Neural progenitor cell (in vitro differentiated cells): ENCODE measurements at regions not wholly inside any gene's neighbourhood (a gene's known extent, or its start where the extent isn't known, plus 50 kb on each side); places are given as distances from the start of the nearest gene placed in this dataset.

ENCODE experiments used
- DNase-seq: peaks from one replicate; pipeline ENCODE4 v3.0.0-alpha.2; 2016; ENCODE audit warnings: low spot score
- H2AFZ ChIP-seq: fragments of 200-600 bp; sonication (generic); replicated peaks from 2 replicates; pipeline ENCODE4 v1.6.1; 2016; ENCODE audit warnings: antibody characterized with exemption
- H3F3A ChIP-seq: fragments of 200-600 bp; sonication (generic); 2 replicates; pipeline ENCODE4 v1.6.1; 2016; ENCODE audit warnings: antibody characterized with exemption, low read depth
- H3K27ac ChIP-seq: fragments of 200-600 bp; sonication (generic); 2 replicates; pipeline ENCODE4 v1.5.1; 2016; ENCODE audit warnings: mild to moderate bottlenecking
- H3K27me3 ChIP-seq: fragments of 200-600 bp; sonication (generic); 2 replicates; pipeline ENCODE4 v1.6.1; 2016; ENCODE audit warnings: mild to moderate bottlenecking, moderate library complexity
- H3K36me3 ChIP-seq: fragments of 200-600 bp; sonication (generic); 2 replicates; pipeline ENCODE4 v1.5.1; 2016
- H3K4me1 ChIP-seq: fragments of 200-600 bp; sonication (generic); 2 replicates; pipeline ENCODE4 v1.6.1; 2016; ENCODE audit warnings: mixed run types
- H3K4me2 ChIP-seq: fragments of 200-600 bp; sonication (generic); 2 replicates; pipeline ENCODE4 v1.6.1; 2016
- H3K4me3 ChIP-seq: fragments of 200-600 bp; sonication (generic); 2 replicates; pipeline ENCODE4 v1.5.1; 2016
- H3K79me2 ChIP-seq: fragments of 200-600 bp; sonication (generic); 2 replicates; pipeline ENCODE4 v1.6.1; 2016; ENCODE audit warnings: low read depth
- H3K9ac ChIP-seq: fragments of 200-600 bp; sonication (generic); 2 replicates; pipeline ENCODE4 v1.6.1; 2016
- H3K9me3 ChIP-seq: fragments of 200-600 bp; sonication (generic); 2 replicates; pipeline ENCODE4 v1.5.1; 2016; ENCODE audit warnings: low read depth
- H4K20me1 ChIP-seq: fragments of 200-600 bp; sonication (generic); 2 replicates; pipeline ENCODE4 v1.6.1; 2016; ENCODE audit warnings: low read depth
- H3K27ac Mint-ChIP-seq: 3 replicates; pipeline ENCODE4 v1.8.0; 2021; ENCODE audit warnings: mixed read lengths
- H3K27me3 Mint-ChIP-seq: 2 replicates; pipeline ENCODE4 v1.8.0; 2022; ENCODE audit warnings: low read depth, mild to moderate bottlenecking, inconsistent platforms, moderate library complexity, mixed read lengths; ENCODE audit not compliant: insufficient read depth
- H3K36me3 Mint-ChIP-seq: 3 replicates; pipeline ENCODE4 v1.8.0; 2021; ENCODE audit warnings: mixed read lengths
- H3K4me1 Mint-ChIP-seq: 3 replicates; pipeline ENCODE4 v1.8.0; 2021; ENCODE audit warnings: mixed read lengths
- H3K4me3 Mint-ChIP-seq: 3 replicates; pipeline ENCODE4 v1.8.0; 2021; ENCODE audit warnings: mild to moderate bottlenecking, moderate library complexity, mixed read lengths
- H3K9me3 Mint-ChIP-seq: 3 replicates; pipeline ENCODE4 v1.8.0; 2020; ENCODE audit warnings: mixed read lengths
- EZH2 ChIP-seq: fragments of 200-600 bp; sonication (generic); IDR thresholded peaks from 2 replicates; pipeline ENCODE4 v1.6.1; 2017; ENCODE audit warnings: antibody characterized with exemption, mild to moderate bottlenecking, moderate library complexity
- EZH2phosphoT487 ChIP-seq: fragments of 200-600 bp; sonication (generic); IDR thresholded peaks from 2 replicates; pipeline ENCODE4 v1.6.1; 2017; ENCODE audit warnings: antibody characterized with exemption
- TF ChIP-seq, protein P1 (sequence below): fragments of 200-600 bp; sonication (generic); IDR thresholded peaks from 2 replicates; pipeline ENCODE4 v1.5.1; 2017; ENCODE audit warnings: antibody characterized with exemption, mild to moderate bottlenecking

DNA sequence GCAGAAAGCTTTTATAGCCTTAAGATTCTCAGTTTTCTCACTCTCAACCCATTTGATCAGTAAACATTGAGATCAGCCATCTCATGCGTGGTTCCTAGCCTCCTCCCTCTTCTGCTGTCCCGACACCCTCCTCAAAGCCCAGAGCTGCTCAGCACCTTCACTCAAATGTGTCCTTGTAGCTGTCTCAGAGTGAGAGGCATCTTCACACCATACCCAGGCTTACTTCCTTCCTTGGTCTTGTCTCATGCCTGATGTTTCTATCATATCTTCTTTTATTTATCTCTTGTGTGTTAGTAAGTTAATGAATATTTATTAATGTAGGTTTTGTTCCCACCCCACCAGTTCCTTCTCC lies 72.4 kb upstream of the SNX2 start:
- Mint-ChIP-seq H3K27ac (no peak overlapping the region), H3K4me1 (peaks cover 6% of the 10 kb centered on the region), H3K27me3 (no peaks in the 10 kb centered on the region), H3K36me3 (no peaks in the 10 kb centered on the region), H3K4me3 (no peak overlapping the region), H3K9me3 (no peaks in the 10 kb centered on the region)
- peaks cover 4% of the 10 kb centered on the region for H3K4me1 ChIP-seq
- no peak overlapping the region for H3K9ac ChIP-seq
- no peak overlapping the region for H3K27ac ChIP-seq
- no peaks in the 10 kb centered on the region for H3F3A ChIP-seq
- H3K27me3 ChIP-seq = no peaks in the 10 kb centered on the region
- DNase-seq = no peak
- no peak overlapping the region for H3K4me2 ChIP-seq
- H3K9me3 ChIP-seq = no peaks in the 10 kb centered on the region
- H3K4me3 ChIP-seq = no peak overlapping the region
- no peaks in the 10 kb centered on the region for H4K20me1 ChIP-seq
- H3K36me3 ChIP-seq = no peaks in the 10 kb centered on the region
- H3K79me2 ChIP-seq = no peaks in the 10 kb centered on the region
- no peak overlapping the region for H2AFZ ChIP-seq
- TF ChIP-seq, protein P1, sequence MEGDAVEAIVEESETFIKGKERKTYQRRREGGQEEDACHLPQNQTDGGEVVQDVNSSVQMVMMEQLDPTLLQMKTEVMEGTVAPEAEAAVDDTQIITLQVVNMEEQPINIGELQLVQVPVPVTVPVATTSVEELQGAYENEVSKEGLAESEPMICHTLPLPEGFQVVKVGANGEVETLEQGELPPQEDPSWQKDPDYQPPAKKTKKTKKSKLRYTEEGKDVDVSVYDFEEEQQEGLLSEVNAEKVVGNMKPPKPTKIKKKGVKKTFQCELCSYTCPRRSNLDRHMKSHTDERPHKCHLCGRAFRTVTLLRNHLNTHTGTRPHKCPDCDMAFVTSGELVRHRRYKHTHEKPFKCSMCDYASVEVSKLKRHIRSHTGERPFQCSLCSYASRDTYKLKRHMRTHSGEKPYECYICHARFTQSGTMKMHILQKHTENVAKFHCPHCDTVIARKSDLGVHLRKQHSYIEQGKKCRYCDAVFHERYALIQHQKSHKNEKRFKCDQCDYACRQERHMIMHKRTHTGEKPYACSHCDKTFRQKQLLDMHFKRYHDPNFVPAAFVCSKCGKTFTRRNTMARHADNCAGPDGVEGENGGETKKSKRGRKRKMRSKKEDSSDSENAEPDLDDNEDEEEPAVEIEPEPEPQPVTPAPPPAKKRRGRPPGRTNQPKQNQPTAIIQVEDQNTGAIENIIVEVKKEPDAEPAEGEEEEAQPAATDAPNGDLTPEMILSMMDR = no peak
- no peak for TF ChIP-seq EZH2
- no peak for TF ChIP-seq EZH2phosphoT487

- Mint-ChIP-seq H3K27ac (no peak overlapping the region), H3K4me1 (peaks cover 6% of the 10 kb centered on the region), H3K4me3 (no peak overlapping the region), H3K9me3 (no peaks in the 10 kb centered on the region), H3K27me3 (no peaks in the 10 kb centered on the region), H3K36me3 (no peaks in the 10 kb centered on the region)
- Histone ChIP-seq H2AFZ (no peak overlapping the region), H3K9me3 (no peaks in the 10 kb centered on the region), H3K27ac (no peak overlapping the region), H3K9ac (no peak overlapping the region), H3F3A (no peaks in the 10 kb centered on the region), H3K4me3 (no peak overlapping the region), H4K20me1 (no peaks in the 10 kb centered on the region), H3K36me3 (no peaks in the 10 kb centered on the region), H3K4me1 (peaks cover 4% of the 10 kb centered on the region), H3K27me3 (no peaks in the 10 kb centered on the region), H3K79me2 (no peaks in the 10 kb centered on the region), H3K4me2 (no peak overlapping the region)
- no peak for TF ChIP-seq EZH2phosphoT487
- DNase-seq = no peak
These were observed 71.7 kb upstream of the SNX2 start for GRCh38 chr5:122703203-122703602.

DNA sequence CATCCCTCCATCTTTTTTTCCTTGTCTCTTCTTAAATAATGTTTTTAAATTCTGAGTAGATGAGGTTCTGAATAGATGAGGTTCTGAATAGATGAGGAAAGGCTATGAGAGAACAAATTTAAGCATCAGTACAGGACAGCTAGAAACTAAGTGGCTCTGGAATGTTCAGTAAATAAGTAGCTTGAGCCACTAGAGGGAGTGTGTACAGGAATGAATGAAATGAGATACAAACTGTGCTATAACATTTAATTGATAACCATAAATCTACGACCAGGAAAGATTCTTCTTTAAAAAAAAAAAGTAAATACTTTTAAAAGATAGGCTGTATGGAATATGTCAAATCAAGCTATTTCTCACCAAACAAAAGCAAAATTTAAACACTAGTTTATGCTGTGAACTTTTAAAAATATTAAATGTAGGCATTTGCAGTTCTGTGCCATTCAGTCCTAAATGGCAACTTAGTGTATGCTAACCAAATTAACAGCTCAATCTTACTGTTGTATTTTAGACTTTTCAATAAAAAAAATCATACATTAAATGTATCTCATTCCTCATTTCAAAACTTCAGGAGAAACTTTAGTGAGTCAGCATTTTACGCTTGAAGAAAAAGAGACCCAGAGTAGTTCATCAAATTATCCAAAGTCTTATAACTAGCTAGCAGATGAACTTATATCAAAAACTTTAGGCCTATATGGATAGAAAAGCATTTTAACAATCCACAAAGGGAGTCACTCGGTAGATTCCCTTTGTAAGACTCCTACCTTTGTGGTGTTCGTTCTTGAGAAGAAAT lies 70.4 kb upstream of the SNX2 start:
- Histone ChIP-seq H3K4me2 (no peak overlapping the region), H4K20me1 (no peaks in the 10 kb centered on the region), H3K79me2 (no peaks in the 10 kb centered on the region), H3K27ac (no peak overlapping the region), H3K9me3 (no peaks in the 10 kb centered on the region), H3F3A (no peaks in the 10 kb centered on the region), H3K36me3 (no peaks in the 10 kb centered on the region), H3K9ac (no peak overlapping the region), H2AFZ (no peak overlapping the region), H3K4me3 (no peak overlapping the region), H3K4me1 (peaks cover under 1% of the 10 kb centered on the region), H3K27me3 (no peaks in the 10 kb centered on the region)
- Mint-ChIP-seq H3K9me3 (no peaks in the 10 kb centered on the region), H3K27ac (no peak overlapping the region), H3K4me1 (peaks cover 4% of the 10 kb centered on the region), H3K27me3 (no peaks in the 10 kb centered on the region), H3K36me3 (no peaks in the 10 kb centered on the region), H3K4me3 (no peak overlapping the region)
- TF ChIP-seq EZH2phosphoT487 = no peak
- TF ChIP-seq, protein P1 = peak; percentile 68
- peak; percentile 64 for DNase-seq

DNA sequence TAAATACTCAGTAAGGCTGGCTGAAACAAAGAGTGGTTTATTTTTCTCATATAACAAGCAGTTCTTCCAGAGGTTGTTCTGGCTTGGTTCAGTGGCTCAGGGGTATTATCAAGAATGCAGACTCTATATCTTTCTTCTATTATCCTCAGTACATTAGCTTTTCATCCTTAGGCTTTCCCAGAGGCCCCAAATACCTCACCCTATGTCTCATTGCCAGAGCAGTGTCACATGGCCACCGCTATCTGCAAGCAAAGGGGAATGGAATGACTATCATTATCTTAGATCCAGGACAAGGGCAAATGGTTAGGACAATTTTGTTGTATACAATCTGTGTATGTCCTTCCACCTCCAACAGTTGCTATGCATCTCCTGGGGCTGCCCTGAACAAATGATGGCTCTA lies 69.0 kb upstream of the SNX2 start:
- Histone ChIP-seq H4K20me1 (no peaks in the 10 kb centered on the region), H3K27me3 (no peaks in the 10 kb centered on the region), H3K4me3 (no peak overlapping the region), H3K9ac (no peak overlapping the region), H3K4me2 (no peak overlapping the region), H3F3A (no peaks in the 10 kb centered on the region), H3K36me3 (no peaks in the 10 kb centered on the region), H3K79me2 (no peaks in the 10 kb centered on the region), H3K9me3 (no peaks in the 10 kb centered on the region), H2AFZ (no peak overlapping the region), H3K4me1 (no peaks in the 10 kb centered on the region), H3K27ac (no peak overlapping the region)
- TF ChIP-seq, protein P1 = no peak
- TF ChIP-seq EZH2phosphoT487 (no peak), EZH2 (no peak)
- H3K4me3 Mint-ChIP-seq = no peak overlapping the region
- no peaks in the 10 kb centered on the region for H3K4me1 Mint-ChIP-seq
- H3K27me3 Mint-ChIP-seq = no peaks in the 10 kb centered on the region
- no peak overlapping the region for H3K27ac Mint-ChIP-seq
- H3K36me3 Mint-ChIP-seq = no peaks in the 10 kb centered on the region
- no peak for DNase-seq
- H3K9me3 Mint-ChIP-seq = peaks cover 1% of the 10 kb centered on the region
